HG03159 (cell line): ENCODE measurements at regions not wholly inside any gene's neighbourhood (a gene's known extent, or its start where the extent isn't known, plus 50 kb on each side); places are given as distances from the start of the nearest gene placed in this dataset.
"Not testable (repeated sequence)": the region's sequence is repeated elsewhere in the genome, so short reads cannot be mapped to it uniquely, and the experiment has no call there.

Experiments used
- ATAC-seq: cut with Tn5 transposase; IDR thresholded peaks from one replicate; pipeline ENCODE4 v1.9.1; 2021; ENCODE audit warnings: mild to moderate bottlenecking, moderate library complexity; ENCODE audit not compliant: unreplicated experiment

GRCh38 chr6:152811785-152812184 is 61.2 kb downstream of the VIP start:
- ATAC-seq, result no peak

- ATAC-seq, result no peak
Observed at GRCh38 chr6:152815230-152815872, 64.8 kb downstream of the VIP start.

GRCh38 chr6:152816055-152816454 is 65.5 kb downstream of the VIP start:
- no peak for ATAC-seq

- no peak for ATAC-seq
Observed at GRCh38 chr6:152821525-152821924, 70.9 kb downstream of the VIP start.

GRCh38 chr6:152824666-152825065 is 74.1 kb downstream of the VIP start:
- no peak for ATAC-seq

DNA sequence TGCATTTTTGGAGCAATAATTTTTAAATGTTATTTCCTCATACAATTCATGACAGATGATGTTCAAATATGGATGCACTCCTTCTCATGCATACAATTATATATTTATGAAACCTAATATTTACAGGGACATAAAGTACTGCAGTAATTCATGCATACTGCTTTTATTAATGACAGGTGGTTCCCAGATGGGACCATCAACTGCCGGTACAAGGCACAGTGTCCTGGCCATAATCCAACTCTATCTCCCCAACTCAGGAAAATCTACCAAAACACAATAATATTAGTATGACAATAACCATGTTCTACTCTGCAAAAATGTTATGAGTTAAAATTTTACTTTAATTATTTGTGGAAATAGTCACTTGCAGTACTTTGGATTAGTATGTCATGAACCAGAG is 77.8 kb downstream of the VIP start:
- ATAC-seq, result no peak

DNA sequence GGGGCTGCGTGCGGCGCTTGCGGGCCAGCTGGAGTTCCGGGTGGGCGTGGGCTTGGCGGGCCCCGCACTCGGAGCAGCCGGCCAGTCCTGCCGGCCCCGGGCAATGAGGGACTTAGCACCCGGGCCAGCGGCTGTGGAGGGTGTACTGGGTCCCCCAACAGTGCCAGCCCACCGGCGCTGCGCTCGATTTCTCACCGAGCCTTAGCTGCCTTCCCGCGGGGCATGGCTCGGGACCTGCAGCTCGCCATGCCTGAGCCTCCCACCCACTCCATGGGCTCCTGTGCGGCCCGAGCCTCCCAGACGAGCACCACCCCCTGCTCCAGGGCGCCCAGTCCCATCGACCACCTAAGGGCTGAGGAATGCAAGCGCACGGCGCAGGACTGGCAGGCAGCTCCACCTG is 83.8 kb downstream of the VIP start:
- not testable (repeated sequence) for ATAC-seq

- ATAC-seq, result no peak
Observed at GRCh38 chr6:152836523-152836922, 85.9 kb downstream of the VIP start.

DNA sequence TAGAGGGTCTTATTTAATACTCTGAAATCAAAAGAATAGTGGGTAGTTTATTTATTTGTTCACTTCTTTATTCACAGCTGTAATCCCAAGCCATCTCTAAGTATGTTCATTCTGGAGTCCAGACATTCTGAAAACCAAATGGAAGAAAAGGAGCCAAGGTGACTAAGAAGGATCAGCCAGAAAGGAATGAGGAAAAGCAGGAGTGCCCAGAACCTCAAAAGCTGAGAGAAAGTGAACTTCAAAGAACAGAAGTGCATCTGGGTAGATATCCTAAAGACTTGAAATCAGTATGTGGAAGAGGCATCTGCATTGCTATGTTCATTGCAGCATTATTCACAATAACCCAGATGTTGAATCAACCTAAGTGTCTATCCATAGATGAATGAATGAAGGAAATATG is 94.8 kb downstream of the VIP start:
- ATAC-seq, result no peak

GRCh38 chr6:152846825-152847224 is 96.2 kb downstream of the VIP start:
- no peak for ATAC-seq

GRCh38 chr6:152848919-152849318 is 98.3 kb downstream of the VIP start:
- no peak for ATAC-seq

GRCh38 chr6:152854086-152854795 is 103.6 kb downstream of the VIP start:
- no peak for ATAC-seq

DNA sequence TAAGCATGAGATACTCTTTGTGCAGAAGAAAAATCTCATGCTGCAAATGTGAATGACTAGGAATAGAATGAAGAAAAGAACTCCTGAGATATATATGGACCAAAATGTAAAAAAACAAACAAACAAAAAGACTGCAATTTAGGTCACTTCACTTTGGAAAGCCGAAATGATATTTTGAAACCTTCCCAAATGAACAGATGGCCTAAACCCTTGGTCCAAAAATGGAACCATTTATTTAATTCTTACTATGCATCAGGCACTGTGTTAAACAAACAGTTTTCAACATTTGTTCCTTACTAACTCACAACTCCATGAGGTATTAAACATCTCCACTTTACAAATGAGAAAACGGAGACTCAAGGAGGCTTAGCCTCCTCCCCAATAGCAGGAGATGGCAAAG is 107.5 kb downstream of the VIP start:
- no peak for ATAC-seq

DNA sequence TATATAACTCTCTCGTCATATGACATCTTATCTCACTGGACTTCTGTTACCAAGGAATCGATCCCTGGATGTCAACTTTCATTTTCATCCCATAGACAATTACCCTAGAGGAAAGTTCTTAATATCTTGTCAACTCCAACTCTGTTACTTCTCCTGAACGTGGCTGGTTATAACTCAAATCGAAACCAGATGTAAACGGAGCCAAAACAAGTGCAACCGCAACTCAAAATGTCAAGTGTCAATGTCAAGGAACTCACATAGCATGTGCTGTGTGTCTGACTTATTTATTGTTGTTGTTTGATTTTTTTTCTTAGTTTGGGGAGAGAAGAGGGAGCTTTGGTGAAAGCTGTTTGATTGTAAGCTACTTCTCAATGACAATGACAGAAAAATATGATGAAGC is 108.6 kb downstream of the VIP start:
- no peak for ATAC-seq

GRCh38 chr6:152863618-152864326 is 113.2 kb downstream of the VIP start:
- ATAC-seq, result peak; percentile 96

DNA sequence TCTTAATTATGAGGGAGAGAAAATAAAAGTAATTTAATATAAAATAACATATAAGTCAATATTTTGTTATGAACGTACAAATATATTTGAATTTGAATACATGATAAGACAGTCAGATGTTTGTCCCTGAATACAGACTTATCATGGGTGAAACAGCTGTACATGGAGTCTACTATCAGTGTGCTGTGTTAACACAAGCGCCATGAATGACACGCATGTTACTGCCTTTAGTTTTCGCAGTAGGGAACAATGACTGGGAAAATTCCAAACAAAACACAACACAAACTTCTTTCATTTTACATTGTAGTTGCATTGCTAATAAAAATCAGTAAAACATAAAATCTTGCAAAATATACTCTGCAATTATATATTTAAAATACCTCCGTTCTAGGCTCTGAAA is 108.6 kb downstream of the FBXO5 start:
- ATAC-seq, result no peak

DNA sequence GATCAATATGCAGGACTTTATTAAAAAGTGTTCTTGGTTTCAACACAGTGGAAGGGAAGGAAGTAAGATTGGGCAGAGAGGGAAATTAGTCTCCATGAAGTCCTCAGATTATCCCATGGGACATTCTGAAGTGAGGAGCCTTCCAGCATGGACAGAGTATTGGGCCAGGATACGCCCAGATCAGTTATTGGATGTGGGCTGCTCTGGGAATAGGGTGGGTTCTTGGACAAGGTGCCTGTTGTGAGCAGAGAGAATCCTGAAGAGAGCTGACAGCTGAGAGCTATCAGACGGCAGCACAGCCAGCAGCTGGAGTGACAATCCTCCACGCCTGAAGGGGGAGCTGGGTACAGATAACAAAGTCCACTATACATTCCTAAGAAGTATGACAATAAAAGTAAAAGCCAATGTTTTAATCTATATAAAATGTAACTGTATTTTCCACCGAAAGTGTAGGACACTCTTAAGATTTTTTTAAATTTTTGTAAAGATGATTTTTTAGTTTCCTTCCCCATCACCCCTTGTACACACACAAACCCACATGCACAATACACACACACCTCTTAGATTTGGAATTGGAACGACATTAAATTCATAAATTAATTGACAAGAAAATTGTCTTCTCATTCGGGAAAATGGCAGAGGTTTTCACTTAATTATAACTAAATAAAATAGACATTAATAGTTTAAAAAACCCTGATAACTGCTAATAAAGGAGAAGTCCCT is 107.8 kb downstream of the FBXO5 start:
- ATAC-seq, result no peak

DNA sequence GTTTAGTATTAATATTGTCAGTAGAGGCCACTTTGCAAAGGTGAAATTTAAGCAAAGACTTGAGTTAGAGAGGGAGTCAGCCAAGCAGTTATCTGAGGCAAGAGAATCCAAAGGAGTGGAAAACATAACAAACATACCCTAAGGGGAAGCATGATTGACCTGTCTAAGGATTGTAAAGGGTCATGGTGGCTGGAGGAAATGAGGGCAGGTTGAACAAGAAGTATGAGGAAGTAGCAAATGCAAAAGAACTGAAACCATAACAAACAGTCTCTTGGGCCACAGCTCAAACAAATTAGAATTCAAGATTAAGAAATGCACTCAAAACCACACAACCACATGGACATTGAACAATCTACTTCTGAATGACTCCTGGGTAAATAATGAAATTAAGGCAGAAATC is 103.2 kb downstream of the FBXO5 start:
- ATAC-seq, result peak; percentile 61

- ATAC-seq, result no peak
Observed at GRCh38 chr6:152893187-152893586, 89.7 kb downstream of the FBXO5 start.

DNA sequence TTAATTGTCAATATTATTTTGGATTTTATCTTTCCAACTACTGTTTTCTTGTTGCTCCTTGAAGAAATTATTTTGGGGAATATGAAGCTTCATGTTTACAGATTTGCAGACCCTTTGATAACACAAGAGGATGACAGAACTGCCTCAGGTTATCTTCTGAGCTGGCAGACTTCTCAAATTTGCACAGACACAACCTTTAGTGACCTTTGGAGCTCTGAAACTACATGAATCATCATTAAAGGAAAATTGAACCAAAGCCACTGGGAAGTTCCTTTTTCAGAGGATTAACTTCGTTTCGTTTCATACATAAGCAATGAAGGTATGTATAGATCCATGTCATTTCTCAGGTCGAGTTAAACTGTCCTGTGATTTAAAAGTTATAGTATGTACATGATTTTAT is 85.9 kb downstream of the FBXO5 start:
- ATAC-seq, result no peak

DNA sequence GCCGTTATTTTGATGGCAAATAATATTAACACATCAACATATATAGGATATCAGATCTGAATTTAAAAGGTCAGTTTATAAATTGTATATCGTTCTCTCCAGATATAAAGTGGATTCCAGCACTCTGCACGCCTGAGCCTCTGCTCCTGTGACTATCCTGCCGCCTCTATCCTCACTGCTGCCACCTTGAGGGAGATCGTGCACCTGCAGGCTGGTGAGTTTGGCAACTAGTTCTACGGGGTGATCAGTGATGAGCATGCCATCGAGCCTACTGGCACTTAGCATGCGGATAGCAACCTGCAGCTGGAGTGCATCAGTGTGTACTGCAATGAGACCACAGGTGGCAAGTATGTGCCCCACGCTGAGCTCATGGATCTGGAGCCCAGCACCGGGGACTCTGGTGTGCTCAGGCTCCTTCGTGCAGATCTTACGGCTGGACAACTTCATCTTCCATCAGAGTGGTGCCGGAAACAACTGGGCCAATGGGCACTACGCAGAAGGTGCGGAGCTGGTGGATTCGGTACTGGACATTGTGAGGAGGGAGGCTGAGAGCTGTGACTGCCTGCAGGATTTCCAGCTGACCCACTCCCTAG is 84.9 kb downstream of the FBXO5 start:
- peak; percentile 100 for ATAC-seq
